OCI-LY7 (cell line): ENCODE measurements at regions not wholly inside any gene's neighbourhood (a gene's known extent, or its start where the extent isn't known, plus 50 kb on each side); places are given as distances from the start of the nearest gene placed in this dataset.

ENCODE experiments used
- BruUV-seq: library from RNA; stranded (reverse); fragments of 400-500 nt; replicated peaks from 2 replicates; lab custom pipeline; 2021; lab: Mats Ljungman, UMichigan
- CTCF ChIA-PET: fragments of 300-600 bp; sonication (Branson Sonifier 250); formaldehyde crosslinking; loops from one replicate; lab custom pipeline; 2022; ENCODE audit warnings: antibody characterized with exemption; ENCODE audit not compliant: unreplicated experiment; lab: Charles Lee
- POLR2A ChIA-PET: fragments of 300-600 bp; sonication (Branson Sonifier 250); formaldehyde crosslinking; loops from one replicate; lab custom pipeline; 2022; ENCODE audit warnings: antibody characterized with exemption; lab: Charles Lee
- DNase-seq: peaks from one replicate; pipeline ENCODE4 v3.0.0-alpha.2; 2015; ENCODE audit warnings: low spot score
- H2AFZ ChIP-seq: fragments of 200-600 bp; sonication (generic), shearing (Covaris generic); 2 replicates; pipeline ENCODE4 v1.6.1; 2014; ENCODE audit warnings: mild to moderate bottlenecking, antibody characterized with exemption, low read length, moderate library complexity
- H3K27ac ChIP-seq: fragments of 200-600 bp; sonication (generic); 2 replicates; pipeline ENCODE4 v1.5.1; 2014; ENCODE audit warnings: mixed run types, low read depth, mild to moderate bottlenecking, moderate library complexity, low read length, inconsistent platforms; ENCODE audit not compliant: poor library complexity, severe bottlenecking
- H3K36me3 ChIP-seq: fragments of 200-600 bp; sonication (generic); 2 replicates; pipeline ENCODE4 v1.6.1; 2014; ENCODE audit warnings: mild to moderate bottlenecking, antibody characterized with exemption, low read length, moderate library complexity, mixed read lengths; ENCODE audit not compliant: insufficient read depth
- H3K4me1 ChIP-seq: fragments of 200-600 bp; sonication (generic); 2 replicates; pipeline ENCODE4 v1.5.1; 2014; ENCODE audit warnings: mild to moderate bottlenecking, low read length; ENCODE audit not compliant: insufficient read depth, poor library complexity, severe bottlenecking
- H3K4me2 ChIP-seq: fragments of 200-600 bp; sonication (generic); 2 replicates; pipeline ENCODE4 v1.6.1; 2014; ENCODE audit warnings: mild to moderate bottlenecking, low read length
- H3K4me3 ChIP-seq: fragments of 200-600 bp; sonication (generic); 2 replicates; pipeline ENCODE4 v1.5.1; 2014; ENCODE audit warnings: mild to moderate bottlenecking, low read depth, low read length; ENCODE audit not compliant: poor library complexity, severe bottlenecking
- H3K79me2 ChIP-seq: fragments of 200-600 bp; sonication (generic); 2 replicates; pipeline ENCODE4 v1.6.1; 2016; ENCODE audit warnings: low read depth, mild to moderate bottlenecking, low read length, moderate library complexity, mixed read lengths; ENCODE audit not compliant: insufficient read depth
- H3K9me2 ChIP-seq: fragments of 200-600 bp; sonication (generic); 2 replicates; pipeline ENCODE4 v1.6.1; 2016; ENCODE audit warnings: mild to moderate bottlenecking, low read length, mixed read lengths; ENCODE audit not compliant: insufficient read depth
- H3K9me3 ChIP-seq: fragments of 200-600 bp; sonication (generic); 2 replicates; pipeline ENCODE4 v1.6.1; 2014; ENCODE audit warnings: mild to moderate bottlenecking, mixed run types, low read length, mixed read lengths
- H4K20me1 ChIP-seq: fragments of 200-600 bp; sonication (generic); 2 replicates; pipeline ENCODE4 v1.6.1; 2014; ENCODE audit warnings: mild to moderate bottlenecking, antibody characterized with exemption, low read length, moderate library complexity, mixed read lengths; ENCODE audit not compliant: insufficient read depth
- EZH2phosphoT487 ChIP-seq: fragments of 200-600 bp; sonication (generic); IDR thresholded peaks from 2 replicates; pipeline ENCODE4 v1.6.1; 2018; ENCODE audit warnings: low read depth, borderline replicate concordance, mild to moderate bottlenecking, mixed run types, antibody characterized with exemption, low read length, moderate library complexity, mixed read lengths
- intact Hi-C: fragments of 100-400 bp; cut with micrococcal nuclease; formaldehyde crosslinking; loops from one replicate; pipeline ENCODE4 v1.10.0; 2022; ENCODE audit not compliant: unreplicated experiment
- TF ChIP-seq, protein P1 (sequence below): fragments of 200-600 bp; sonication (generic); conservative IDR thresholded peaks from 2 replicates; pipeline ENCODE4 v1.5.1; 2014; ENCODE audit warnings: mild to moderate bottlenecking, antibody characterized with exemption, low read length, moderate library complexity, mixed read lengths

DNA sequence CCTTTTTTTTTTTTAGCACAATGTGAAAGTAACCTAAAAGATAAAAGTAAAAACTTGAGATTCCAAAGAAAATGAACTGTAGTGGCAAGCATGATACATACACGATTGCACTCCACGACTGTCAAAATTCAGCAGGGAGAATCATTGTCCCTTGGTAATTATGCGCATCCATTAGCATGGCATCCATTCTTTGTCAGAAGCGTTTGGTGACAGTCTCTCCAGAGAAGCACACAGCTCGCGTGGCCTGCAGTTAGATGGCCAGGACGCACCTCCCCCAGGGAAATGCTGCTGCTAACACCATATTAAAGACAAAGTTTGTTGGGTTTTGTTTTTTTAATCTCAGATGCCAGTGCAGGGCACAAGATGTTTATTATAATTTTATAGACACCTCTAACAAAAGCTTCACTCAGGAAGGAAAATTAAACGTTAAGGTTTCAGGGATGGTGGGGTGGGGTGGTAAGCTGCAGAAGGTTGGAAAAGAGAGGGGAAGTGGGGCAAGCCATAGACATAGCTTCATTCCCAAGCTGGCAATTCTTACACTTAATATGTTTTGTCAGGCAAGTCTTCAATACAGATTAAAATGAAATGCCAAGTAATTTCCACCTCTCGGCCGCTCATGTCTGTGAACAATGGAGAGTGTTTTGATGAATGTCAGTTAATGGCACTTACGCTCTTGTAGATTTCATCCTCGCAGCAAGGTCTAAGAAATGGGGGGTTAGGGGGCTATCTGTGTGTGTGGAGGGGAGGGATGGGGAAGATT is 142.8 kb upstream of the TOPAZ1 start:
- TF ChIP-seq EZH2phosphoT487 = no peak
- TF ChIP-seq, protein P1, sequence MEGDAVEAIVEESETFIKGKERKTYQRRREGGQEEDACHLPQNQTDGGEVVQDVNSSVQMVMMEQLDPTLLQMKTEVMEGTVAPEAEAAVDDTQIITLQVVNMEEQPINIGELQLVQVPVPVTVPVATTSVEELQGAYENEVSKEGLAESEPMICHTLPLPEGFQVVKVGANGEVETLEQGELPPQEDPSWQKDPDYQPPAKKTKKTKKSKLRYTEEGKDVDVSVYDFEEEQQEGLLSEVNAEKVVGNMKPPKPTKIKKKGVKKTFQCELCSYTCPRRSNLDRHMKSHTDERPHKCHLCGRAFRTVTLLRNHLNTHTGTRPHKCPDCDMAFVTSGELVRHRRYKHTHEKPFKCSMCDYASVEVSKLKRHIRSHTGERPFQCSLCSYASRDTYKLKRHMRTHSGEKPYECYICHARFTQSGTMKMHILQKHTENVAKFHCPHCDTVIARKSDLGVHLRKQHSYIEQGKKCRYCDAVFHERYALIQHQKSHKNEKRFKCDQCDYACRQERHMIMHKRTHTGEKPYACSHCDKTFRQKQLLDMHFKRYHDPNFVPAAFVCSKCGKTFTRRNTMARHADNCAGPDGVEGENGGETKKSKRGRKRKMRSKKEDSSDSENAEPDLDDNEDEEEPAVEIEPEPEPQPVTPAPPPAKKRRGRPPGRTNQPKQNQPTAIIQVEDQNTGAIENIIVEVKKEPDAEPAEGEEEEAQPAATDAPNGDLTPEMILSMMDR = no peak
- no peak for DNase-seq
- Histone ChIP-seq H3K4me2 (no peak overlapping the region), H3K4me3 (no peak overlapping the region), H3K36me3 (no peaks in the 10 kb centered on the region), H3K27ac (no peak overlapping the region), H3K79me2 (no peaks in the 10 kb centered on the region), H3K4me1 (no peaks in the 10 kb centered on the region), H4K20me1 (no peaks in the 10 kb centered on the region), H2AFZ (no peak overlapping the region), H3K9me2 (no peaks in the 10 kb centered on the region), H3K9me3 (no peaks in the 10 kb centered on the region)
- no TSS peak for BruUV-seq
- ChIA-PET POLR2A (interaction anchor here (0.7 kb wide), 1 partner anchor 8 kb away, joined by 3 read pairs; no protein-coding TSS in a partner anchor), CTCF (no interaction called here)
- intact Hi-C loops = no loop called here

DNA sequence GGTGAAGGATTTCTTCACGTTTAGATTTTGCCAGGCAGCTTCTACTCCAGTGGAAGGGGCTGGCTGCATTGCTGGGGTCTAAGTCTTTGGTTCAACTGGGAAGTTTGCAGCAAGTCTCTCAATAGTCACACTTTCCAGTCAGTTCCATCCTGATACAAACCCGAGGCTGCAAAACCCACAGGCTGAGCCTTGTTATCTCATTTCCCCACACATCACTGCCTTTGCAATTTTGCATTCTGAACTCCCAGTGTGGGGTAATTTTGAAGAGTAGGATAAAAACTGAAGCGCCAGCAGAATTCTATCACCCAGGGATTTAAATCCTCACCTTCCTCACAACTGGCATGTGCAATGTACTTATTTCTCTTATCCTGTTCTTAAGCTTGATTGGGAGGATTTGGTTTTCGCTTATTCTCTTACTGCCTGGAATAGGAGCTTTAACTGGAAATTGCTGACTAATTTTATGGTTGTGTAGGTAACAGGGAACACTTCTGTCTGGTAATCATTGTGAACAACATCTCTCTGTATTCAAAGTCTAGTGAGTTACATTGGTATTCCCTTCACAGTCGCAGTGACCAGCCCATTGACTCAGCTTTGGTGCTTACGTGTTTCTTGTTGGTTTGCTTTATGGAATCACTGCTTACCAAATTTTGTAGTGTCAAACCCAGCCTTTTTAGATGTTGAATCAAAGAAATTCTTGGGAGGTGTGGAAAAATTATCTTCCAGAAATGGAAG is 142.0 kb upstream of the TOPAZ1 start:
- TF ChIP-seq, protein P1 = no peak
- TF ChIP-seq EZH2phosphoT487 = no peak

More for the DNA sequence above, 142.0 kb upstream of the TOPAZ1 start:
- no peaks in the 10 kb centered on the region for H3K36me3 ChIP-seq
- H2AFZ ChIP-seq = no peak overlapping the region
- H3K79me2 ChIP-seq = no peaks in the 10 kb centered on the region
- no peak overlapping the region for H3K4me2 ChIP-seq
- CTCF ChIA-PET = no interaction called here
- no peak overlapping the region for H3K4me3 ChIP-seq
- no peak for DNase-seq
- no peaks in the 10 kb centered on the region for H3K4me1 ChIP-seq
- H3K9me3 ChIP-seq = no peaks in the 10 kb centered on the region
- H3K27ac ChIP-seq = no peak overlapping the region
- H3K9me2 ChIP-seq = no peaks in the 10 kb centered on the region
- intact Hi-C loops = no loop called here
- BruUV-seq = no TSS peak
- no peaks in the 10 kb centered on the region for H4K20me1 ChIP-seq
- POLR2A ChIA-PET = interaction anchor here (0.6 to 0.9 kb wide), 5 partner anchors 9 to 580 kb away, joined by 3 to 6 read pairs (median 3); no protein-coding TSS in a partner anchor
